Thymus (tissue), 11 donors: ENCODE measurements at regions not wholly inside any gene's neighbourhood (a gene's known extent, or its start where the extent isn't known, plus 50 kb on each side); places are given as distances from the start of the nearest gene placed in this dataset.

Source experiments
- DNase-seq, 9 donors: peaks; one replicate each; pipeline ENCODE4 v3.0.0-alpha.2; 2013; ENCODE audit warnings: low spot score in 9 of 9, low read depth in 6 of 9, missing footprints in 1 of 9
- H3K27ac ChIP-seq, 2 donors: one replicate each; pipeline ENCODE4 v1.5.1; 2013; ENCODE audit warnings: control low read depth in 1 of 2, low read depth in 1 of 2, low read length in 1 of 2, mild to moderate bottlenecking in 1 of 2, moderate library complexity in 1 of 2
- H3K27me3 ChIP-seq, 2 donors: one replicate each; pipeline ENCODE4 v1.5.1; 2013; ENCODE audit warnings: low read length in 1 of 2; ENCODE audit not compliant: control insufficient read depth in 2 of 2, insufficient read depth in 1 of 2
- H3K36me3 ChIP-seq, 2 donors: one replicate each; pipeline ENCODE4 v1.5.1; 2013; ENCODE audit warnings: low read length in 1 of 2, mild to moderate bottlenecking in 1 of 2, moderate library complexity in 1 of 2; ENCODE audit not compliant: control insufficient read depth in 2 of 2, insufficient read depth in 2 of 2
- H3K4me1 ChIP-seq, 2 donors: one replicate each; pipeline ENCODE4 v1.5.1; 2013; ENCODE audit warnings: low read length in 2 of 2; ENCODE audit not compliant: control insufficient read depth in 2 of 2, insufficient read depth in 2 of 2
- H3K4me3 ChIP-seq, 2 donors: one replicate each; pipeline ENCODE4 v1.5.1; 2013; ENCODE audit warnings: low read length in 2 of 2, control low read depth in 1 of 2, mild to moderate bottlenecking in 1 of 2
- H3K9me3 ChIP-seq, 2 donors: one replicate each; pipeline ENCODE4 v1.5.1; 2013; ENCODE audit warnings: low read length in 1 of 2, mild to moderate bottlenecking in 1 of 2; ENCODE audit not compliant: control insufficient read depth in 2 of 2, insufficient read depth in 1 of 2
- WGBS: extraction: QIAGEN DNeasy Blood & Tissue Kit; methylation state at CpG from one replicate; pipeline ENCODE4 v1.1.7; 2013; 5-methylcytosine and 5-hydroxymethylcytosine counted together
- donor health status: healthy.

- no peak for DNase-seq
- no peaks in the 10 kb centered on the region for H3K4me1 ChIP-seq
- H3K9me3 ChIP-seq, result peaks cover 0 to 5% of the 10 kb centered on the region in 2 donors
- no peaks in the 10 kb centered on the region for H3K27me3 ChIP-seq
- H3K27ac ChIP-seq, result no peak overlapping the region
- 87% methylated on average over 1 of the region's 1 CpG for WGBS
- H3K4me3 ChIP-seq, result no peak overlapping the region
- no peaks in the 10 kb centered on the region for H3K36me3 ChIP-seq
Measured at GRCh38 chr6:54991761-54992330, 145.3 kb downstream of the FAM83B start.

DNA sequence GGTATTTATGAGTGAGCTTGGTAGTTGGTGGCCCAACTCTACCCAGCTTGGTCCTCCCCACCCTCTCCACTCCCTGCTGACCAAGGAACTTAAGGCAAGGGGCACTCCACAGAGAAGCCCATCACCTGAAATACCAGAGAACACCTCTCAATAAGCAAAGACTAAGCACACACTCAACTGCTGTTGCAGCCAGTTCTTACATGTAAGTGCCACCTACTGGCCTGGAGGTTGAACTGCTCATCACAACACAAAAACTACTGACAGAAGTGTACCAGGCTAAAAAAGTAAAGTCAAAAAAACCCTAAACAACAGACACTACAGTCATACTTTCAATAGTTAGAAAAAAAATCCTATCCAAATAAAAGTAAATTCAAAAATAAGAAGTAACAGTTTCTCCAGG is 146.2 kb downstream of the FAM83B start:
- Histone ChIP-seq H3K36me3 (no peaks in the 10 kb centered on the region), H3K9me3 (peaks cover 0 to 5% of the 10 kb centered on the region in 2 donors), H3K4me3 (no peak overlapping the region), H3K27me3 (no peaks in the 10 kb centered on the region), H3K4me1 (no peaks in the 10 kb centered on the region), H3K27ac (no peak overlapping the region)
- DNase-seq, result no peak

- no peak for DNase-seq
- Histone ChIP-seq H3K4me1 (no peaks in the 10 kb centered on the region), H3K4me3 (no peak overlapping the region), H3K27ac (no peak overlapping the region), H3K27me3 (no peaks in the 10 kb centered on the region), H3K36me3 (no peaks in the 10 kb centered on the region), H3K9me3 (peaks cover 0 to 5% of the 10 kb centered on the region in 2 donors)
- 95% methylated on average over 4 of the region's 4 CpGs for WGBS
Measured at GRCh38 chr6:54993294-54993693, 146.7 kb downstream of the FAM83B start.

DNA sequence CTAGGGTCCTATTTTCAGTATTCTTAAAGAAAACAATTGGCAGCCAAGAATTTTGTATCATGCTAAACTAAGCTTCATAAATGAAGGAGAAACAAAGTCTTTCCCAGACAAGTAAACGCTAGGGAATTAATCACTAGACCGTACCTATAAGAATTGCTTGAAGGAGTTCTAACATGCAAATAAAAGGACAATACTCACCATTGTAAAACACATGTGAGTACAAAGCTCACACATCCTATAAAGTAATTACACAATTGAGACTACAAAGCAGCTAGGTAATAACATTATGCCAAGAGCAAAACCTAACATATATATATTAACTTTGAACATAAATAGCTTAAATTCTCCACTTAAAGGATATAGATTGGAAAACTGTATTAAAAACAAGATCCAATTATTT is 147.4 kb downstream of the FAM83B start:
- DNase-seq, result no peak
- Histone ChIP-seq H3K9me3 (peaks cover 0 to 5% of the 10 kb centered on the region in 2 donors), H3K27me3 (no peaks in the 10 kb centered on the region), H3K36me3 (no peaks in the 10 kb centered on the region), H3K4me3 (no peak overlapping the region), H3K27ac (no peak overlapping the region), H3K4me1 (no peaks in the 10 kb centered on the region)
- 98% methylated on average over 2 of the region's 2 CpGs for WGBS

DNA sequence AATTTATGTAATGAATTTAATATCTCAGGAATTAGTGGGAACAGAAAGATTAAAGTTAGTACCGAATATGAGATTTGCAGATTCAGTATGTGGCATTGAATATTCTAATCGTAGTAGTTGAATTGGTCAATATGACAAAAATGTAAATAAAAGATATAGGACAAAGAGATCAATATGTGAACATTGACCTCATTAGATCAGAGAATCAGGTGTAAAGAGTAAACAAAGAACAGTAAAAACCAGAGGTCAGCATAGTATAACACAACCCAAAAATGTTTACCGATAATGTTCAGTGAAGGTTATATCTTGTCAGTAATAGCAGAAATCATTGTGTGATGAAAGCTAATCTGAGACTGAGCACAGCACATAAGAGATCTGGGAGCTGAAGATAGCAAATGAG is 152.0 kb downstream of the FAM83B start:
- no peaks in the 10 kb centered on the region for H3K4me1 ChIP-seq
- H3K36me3 ChIP-seq, result no peaks in the 10 kb centered on the region
- no peaks in the 10 kb centered on the region for H3K9me3 ChIP-seq
- H3K27ac ChIP-seq, result no peak overlapping the region
- no peaks in the 10 kb centered on the region for H3K27me3 ChIP-seq
- DNase-seq, result no peak
- H3K4me3 ChIP-seq, result no peak overlapping the region
- WGBS, result 96% methylated on average over 3 of the region's 3 CpGs

DNA sequence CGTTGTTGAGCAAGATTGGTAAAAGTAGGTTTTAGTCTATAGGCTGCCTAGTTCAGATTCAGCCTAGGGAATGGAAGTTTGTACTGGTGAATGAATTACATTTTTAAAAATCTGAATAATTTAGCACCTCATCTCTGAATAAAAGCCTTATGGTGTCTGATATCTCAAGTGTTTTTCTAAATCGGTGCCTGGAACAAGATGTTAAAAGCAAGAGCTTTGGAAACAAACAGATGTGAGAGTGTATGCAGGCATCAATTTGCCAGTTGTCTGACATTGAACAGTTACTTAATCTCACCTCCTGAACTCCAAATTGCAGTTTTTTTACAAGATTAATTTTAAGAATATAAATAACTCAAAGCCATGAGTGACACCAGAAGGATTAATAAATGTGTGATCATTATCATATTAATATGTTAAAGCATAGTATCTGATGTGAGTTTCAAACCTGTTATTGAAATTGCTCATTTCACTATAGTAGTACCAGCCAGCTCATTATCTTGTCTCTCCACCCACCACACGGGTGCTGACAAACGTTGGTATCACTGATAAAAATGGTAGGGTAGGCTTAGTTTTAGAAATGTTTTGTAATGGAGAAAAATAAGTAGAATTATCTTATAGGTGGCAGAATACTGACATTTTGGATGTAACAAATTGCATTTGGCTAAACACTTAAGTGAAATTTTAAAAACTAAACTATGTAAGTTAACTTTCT is 157.3 kb downstream of the FAM83B start:
- WGBS, result 94% methylated on average over 4 of the region's 4 CpGs

GRCh38 chr6:55009131-55009530 is 162.6 kb downstream of the FAM83B start:
- Histone ChIP-seq H3K4me3 (no peak overlapping the region), H3K36me3 (no peaks in the 10 kb centered on the region), H3K9me3 (no peaks in the 10 kb centered on the region), H3K27me3 (no peaks in the 10 kb centered on the region), H3K27ac (no peak overlapping the region), H3K4me1 (no peaks in the 10 kb centered on the region)
- no peak for DNase-seq
- WGBS, result 95% methylated on average over 8 of the region's 8 CpGs

More for the DNA sequence above, 157.3 kb downstream of the FAM83B start:
- no peaks in the 10 kb centered on the region for H3K9me3 ChIP-seq
- H3K4me1 ChIP-seq, result no peaks in the 10 kb centered on the region
- H3K4me3 ChIP-seq, result no peak overlapping the region
- no peaks in the 10 kb centered on the region for H3K36me3 ChIP-seq
- no peak overlapping the region for H3K27ac ChIP-seq
- DNase-seq, result no peak
- no peaks in the 10 kb centered on the region for H3K27me3 ChIP-seq

DNA sequence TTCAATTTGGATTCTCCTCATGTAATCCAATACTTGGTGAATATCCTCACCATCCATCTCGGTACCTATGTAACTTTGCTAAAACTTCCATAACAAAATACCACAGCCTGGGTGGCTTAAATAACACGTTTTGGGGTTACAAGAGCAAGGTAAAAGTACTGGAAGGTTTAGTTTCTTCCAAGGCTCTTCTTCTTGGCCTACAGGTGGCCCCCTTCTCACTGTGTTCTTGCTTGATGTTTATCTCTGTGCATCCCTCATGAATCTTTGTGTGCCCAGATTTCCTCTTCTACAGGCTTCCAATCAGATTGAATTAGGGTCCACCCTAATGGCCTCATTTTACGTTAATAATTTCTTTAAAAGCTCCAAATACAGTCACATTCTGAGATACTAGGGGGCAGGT is 163.3 kb upstream of the HCRTR2 start:
- 80% methylated on average over 3 of the region's 3 CpGs for WGBS

DNA sequence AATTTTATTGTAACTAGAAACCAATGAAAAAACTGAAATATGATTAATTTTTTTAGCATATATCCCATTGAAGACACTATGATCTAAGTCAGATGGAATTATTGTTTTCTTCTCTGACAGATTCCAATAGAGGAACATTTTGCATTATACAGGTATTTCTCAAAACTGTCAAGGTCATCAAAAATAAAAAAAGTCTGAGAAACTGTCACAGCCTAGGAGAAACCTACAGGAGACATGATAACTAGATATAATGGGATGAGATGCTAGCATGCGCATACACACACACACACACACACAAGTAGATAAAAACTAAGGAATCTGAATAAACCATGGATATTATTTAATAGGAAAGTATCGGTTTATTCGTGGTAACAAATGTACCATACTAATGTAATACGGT is 161.9 kb upstream of the HCRTR2 start:
- Histone ChIP-seq H3K27me3 (no peaks in the 10 kb centered on the region), H3K4me1 (no peaks in the 10 kb centered on the region), H3K36me3 (no peaks in the 10 kb centered on the region), H3K4me3 (no peak overlapping the region), H3K27ac (no peak overlapping the region), H3K9me3 (no peaks in the 10 kb centered on the region)
- DNase-seq, result no peak
- 97% methylated on average over 4 of the region's 4 CpGs for whole genome bisulfite sequencing

More for the DNA sequence above, 163.3 kb upstream of the HCRTR2 start:
- Histone ChIP-seq H3K36me3 (no peaks in the 10 kb centered on the region), H3K27me3 (no peaks in the 10 kb centered on the region), H3K9me3 (no peaks in the 10 kb centered on the region), H3K4me3 (no peak overlapping the region), H3K27ac (no peak overlapping the region), H3K4me1 (no peaks in the 10 kb centered on the region)
- no peak for DNase-seq
